Stomach (tissue), 4 donors: ENCODE measurements at regions not wholly inside any gene's neighbourhood (a gene's known extent, or its start where the extent isn't known, plus 50 kb on each side); places are given as distances from the start of the nearest gene placed in this dataset.

ENCODE experiments used
- POLR2A ChIP-seq, 4 donors: fragments of 450-650 bp; IDR thresholded peaks; one replicate each; pipeline ENCODE4 v1.6.1; 2016; ENCODE audit warnings: antibody characterized with exemption in 4 of 4, control low read depth in 2 of 4, mild to moderate bottlenecking in 1 of 4, moderate library complexity in 1 of 4
- POLR2AphosphoS5 ChIP-seq, 3 donors: sonication (generic); formaldehyde crosslinking; IDR thresholded peaks; one replicate each; pipeline ENCODE4 v1.6.1; 2016; ENCODE audit warnings: antibody characterized with exemption in 3 of 3
- TF ChIP-seq, protein P1 (sequence below), 7 experiments: fragments of 450-650 bp in 4 of 7; fragments of 200-600 bp in 3 of 7; sonication (generic) in 3 of 7; IDR thresholded peaks; one replicate each; pipeline ENCODE4 v1.5.1; 2016 to 2019; ENCODE audit warnings: antibody characterized with exemption in 7 of 7, control low read depth in 2 of 7, mild to moderate bottlenecking in 1 of 7

DNA sequence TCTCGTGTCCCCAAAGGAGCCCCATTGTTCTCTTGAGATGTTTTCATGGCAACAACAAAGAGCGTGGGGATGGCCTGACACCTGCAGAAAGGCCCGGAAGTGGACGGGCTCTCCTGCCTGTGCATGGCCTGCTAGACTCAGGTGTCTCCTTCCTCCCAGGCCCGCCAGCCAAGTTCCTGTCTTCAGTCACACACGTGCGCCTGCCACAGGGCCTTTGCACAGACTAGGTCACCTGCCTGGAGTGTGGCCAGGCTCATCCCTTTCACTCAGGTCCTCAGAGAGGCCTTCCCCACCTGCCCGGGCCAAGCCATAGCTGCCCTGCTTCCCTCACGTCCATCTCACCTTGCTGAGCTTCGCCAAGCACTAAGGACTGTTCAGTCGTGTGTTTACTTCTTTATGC is 300.9 kb downstream of the FOXL1 start:
- TF ChIP-seq, protein P1, sequence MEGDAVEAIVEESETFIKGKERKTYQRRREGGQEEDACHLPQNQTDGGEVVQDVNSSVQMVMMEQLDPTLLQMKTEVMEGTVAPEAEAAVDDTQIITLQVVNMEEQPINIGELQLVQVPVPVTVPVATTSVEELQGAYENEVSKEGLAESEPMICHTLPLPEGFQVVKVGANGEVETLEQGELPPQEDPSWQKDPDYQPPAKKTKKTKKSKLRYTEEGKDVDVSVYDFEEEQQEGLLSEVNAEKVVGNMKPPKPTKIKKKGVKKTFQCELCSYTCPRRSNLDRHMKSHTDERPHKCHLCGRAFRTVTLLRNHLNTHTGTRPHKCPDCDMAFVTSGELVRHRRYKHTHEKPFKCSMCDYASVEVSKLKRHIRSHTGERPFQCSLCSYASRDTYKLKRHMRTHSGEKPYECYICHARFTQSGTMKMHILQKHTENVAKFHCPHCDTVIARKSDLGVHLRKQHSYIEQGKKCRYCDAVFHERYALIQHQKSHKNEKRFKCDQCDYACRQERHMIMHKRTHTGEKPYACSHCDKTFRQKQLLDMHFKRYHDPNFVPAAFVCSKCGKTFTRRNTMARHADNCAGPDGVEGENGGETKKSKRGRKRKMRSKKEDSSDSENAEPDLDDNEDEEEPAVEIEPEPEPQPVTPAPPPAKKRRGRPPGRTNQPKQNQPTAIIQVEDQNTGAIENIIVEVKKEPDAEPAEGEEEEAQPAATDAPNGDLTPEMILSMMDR (IDR thresholded peaks at IDR 0.05): no peak
- no peak for TF ChIP-seq POLR2A (IDR thresholded peaks at IDR 0.05)
- no peak for TF ChIP-seq POLR2AphosphoS5 (IDR thresholded peaks at IDR 0.05)
